Panc1 (cell line): ENCODE measurements at regions not wholly inside any gene's neighbourhood (a gene's known extent, or its start where the extent isn't known, plus 50 kb on each side); places are given as distances from the start of the nearest gene placed in this dataset.

Experiments used
- ATAC-seq: fragments of 200-7000 bp; cut with Tn5 transposase; 2 replicates; pipeline ENCODE4 v1.9.1; 2020; ENCODE audit warnings: mild to moderate bottlenecking, moderate library complexity
- BruUV-seq: library from RNA; stranded (reverse); fragments of 400-500 nt; replicated peaks from 2 replicates; lab custom pipeline; 2021; lab: Mats Ljungman, UMichigan
- CTCF ChIA-PET: fragments of 300-600 bp; sonication (Branson Sonifier 250); formaldehyde crosslinking; loops from one replicate; lab custom pipeline; 2022; ENCODE audit warnings: antibody characterized with exemption; lab: Charles Lee
- POLR2A ChIA-PET: fragments of 300-600 bp; sonication (Branson Sonifier 250); formaldehyde crosslinking; loops from one replicate; lab custom pipeline; 2022; ENCODE audit warnings: antibody characterized with exemption; lab: Charles Lee
- DNase-seq: peaks from one replicate; pipeline ENCODE4 v3.0.0-alpha.2; 2010; ENCODE audit warnings: low read depth, low spot score
- H3K27ac ChIP-seq: 2 replicates; pipeline ENCODE4 v1.5.1; 2011; ENCODE audit warnings: mild to moderate bottlenecking, low read length, inconsistent platforms
- H3K27me3 ChIP-seq: fragments of 200-500 bp; sonication (Bioruptor generic); 2 replicates; pipeline ENCODE4 v1.6.0; 2014; ENCODE audit warnings: low read length, inconsistent platforms; ENCODE audit not compliant: control insufficient read depth, insufficient read depth
- H3K36me3 ChIP-seq: fragments of 200-500 bp; sonication (Bioruptor generic); 2 replicates; pipeline ENCODE4 v1.5.1; 2014; ENCODE audit warnings: inconsistent platforms, mild to moderate bottlenecking, low read length, moderate library complexity; ENCODE audit not compliant: control insufficient read depth, insufficient read depth
- H3K4me1 ChIP-seq: 2 replicates; pipeline ENCODE4 v1.5.1; 2011; ENCODE audit warnings: inconsistent platforms, mild to moderate bottlenecking, low read length, moderate library complexity; ENCODE audit not compliant: control insufficient read depth, insufficient read depth
- H3K4me3 ChIP-seq, 2 experiments: 2 replicates each; pipeline ENCODE4 v1.5.1; 2011 to 2012; ENCODE audit warnings: low read depth in 2 of 2, low read length in 2 of 2, mild to moderate bottlenecking in 2 of 2, inconsistent platforms in 1 of 2, moderate library complexity in 1 of 2
- H3K9me3 ChIP-seq: fragments of 200-500 bp; sonication (Bioruptor generic); 2 replicates; pipeline ENCODE4 v1.5.1; 2014; ENCODE audit warnings: low read depth, mild to moderate bottlenecking, inconsistent platforms, low read length, moderate library complexity; ENCODE audit not compliant: control insufficient read depth, insufficient read depth
- POLR2AphosphoS5 ChIP-seq: IDR thresholded peaks from 2 replicates; pipeline ENCODE4 v1.6.1; 2012; ENCODE audit warnings: mild to moderate bottlenecking, low read depth, low read length, moderate library complexity
- SIN3A ChIP-seq: IDR thresholded peaks from 2 replicates; pipeline ENCODE4 v1.6.1; 2012; ENCODE audit warnings: low read depth, mild to moderate bottlenecking, low read length, moderate library complexity, borderline replicate concordance; ENCODE audit not compliant: insufficient read depth
- TCF7L2 ChIP-seq: IDR thresholded peaks from 2 replicates; pipeline ENCODE4 v1.6.1; 2011; ENCODE audit warnings: mild to moderate bottlenecking, low read depth, low read length, inconsistent platforms
- in situ Hi-C: cut with HindIII; loops from 2 replicates; pipeline ENCODE4 v1.10.0; 2016; ENCODE audit warnings: low sequenced_read_pairs, low pct_unique_long_range_greater_than_20kb
- intact Hi-C: fragments of 100-400 bp; cut with micrococcal nuclease; formaldehyde crosslinking; loops from one replicate; pipeline ENCODE4 v1.10.0; 2022; ENCODE audit not compliant: unreplicated experiment
- TF ChIP-seq, protein P1 (sequence below), 2 experiments: IDR thresholded peaks; 2 replicates each; pipeline ENCODE4 v1.6.1; 2011 to 2012; ENCODE audit warnings: low read depth in 2 of 2, control low read depth in 1 of 2, low read length in 1 of 2, mild to moderate bottlenecking in 1 of 2, moderate library complexity in 1 of 2; ENCODE audit not compliant: insufficient read depth in 1 of 2
- TF ChIP-seq, protein P2 (sequence below): fragments of 450-650 bp; IDR thresholded peaks from 2 replicates; pipeline ENCODE4 v1.5.1; 2017; ENCODE audit warnings: mild to moderate bottlenecking

DNA sequence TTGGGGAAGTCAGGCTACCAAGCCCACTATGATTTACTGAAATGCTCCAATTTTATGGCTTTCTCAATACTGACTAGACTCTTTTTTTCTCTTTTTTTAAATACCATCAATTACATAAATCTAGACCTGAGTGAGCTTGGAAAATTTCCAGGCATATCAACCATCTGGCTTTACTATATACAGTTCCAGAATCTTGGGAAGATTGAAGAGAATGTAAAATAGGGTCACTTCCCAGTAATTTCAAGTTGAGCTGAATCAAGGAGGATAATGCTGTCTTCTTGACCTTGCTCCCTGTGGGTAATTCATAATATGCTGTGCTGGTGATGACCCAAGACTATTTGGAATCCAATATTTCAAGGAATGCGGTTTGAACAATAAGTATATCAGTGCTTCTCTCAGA lies 108.1 kb downstream of the MAP3K21 start:
- TF ChIP-seq, protein P1, sequence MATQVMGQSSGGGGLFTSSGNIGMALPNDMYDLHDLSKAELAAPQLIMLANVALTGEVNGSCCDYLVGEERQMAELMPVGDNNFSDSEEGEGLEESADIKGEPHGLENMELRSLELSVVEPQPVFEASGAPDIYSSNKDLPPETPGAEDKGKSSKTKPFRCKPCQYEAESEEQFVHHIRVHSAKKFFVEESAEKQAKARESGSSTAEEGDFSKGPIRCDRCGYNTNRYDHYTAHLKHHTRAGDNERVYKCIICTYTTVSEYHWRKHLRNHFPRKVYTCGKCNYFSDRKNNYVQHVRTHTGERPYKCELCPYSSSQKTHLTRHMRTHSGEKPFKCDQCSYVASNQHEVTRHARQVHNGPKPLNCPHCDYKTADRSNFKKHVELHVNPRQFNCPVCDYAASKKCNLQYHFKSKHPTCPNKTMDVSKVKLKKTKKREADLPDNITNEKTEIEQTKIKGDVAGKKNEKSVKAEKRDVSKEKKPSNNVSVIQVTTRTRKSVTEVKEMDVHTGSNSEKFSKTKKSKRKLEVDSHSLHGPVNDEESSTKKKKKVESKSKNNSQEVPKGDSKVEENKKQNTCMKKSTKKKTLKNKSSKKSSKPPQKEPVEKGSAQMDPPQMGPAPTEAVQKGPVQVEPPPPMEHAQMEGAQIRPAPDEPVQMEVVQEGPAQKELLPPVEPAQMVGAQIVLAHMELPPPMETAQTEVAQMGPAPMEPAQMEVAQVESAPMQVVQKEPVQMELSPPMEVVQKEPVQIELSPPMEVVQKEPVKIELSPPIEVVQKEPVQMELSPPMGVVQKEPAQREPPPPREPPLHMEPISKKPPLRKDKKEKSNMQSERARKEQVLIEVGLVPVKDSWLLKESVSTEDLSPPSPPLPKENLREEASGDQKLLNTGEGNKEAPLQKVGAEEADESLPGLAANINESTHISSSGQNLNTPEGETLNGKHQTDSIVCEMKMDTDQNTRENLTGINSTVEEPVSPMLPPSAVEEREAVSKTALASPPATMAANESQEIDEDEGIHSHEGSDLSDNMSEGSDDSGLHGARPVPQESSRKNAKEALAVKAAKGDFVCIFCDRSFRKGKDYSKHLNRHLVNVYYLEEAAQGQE (IDR thresholded peaks at IDR 0.05; ENCODE audit: insufficient read depth in 1 of 2, low read depth in 2 of 2, low read length in 1 of 2) = no peak
- TF ChIP-seq POLR2AphosphoS5 (no peak), TCF7L2 (no peak), SIN3A (no peak)
- TF ChIP-seq, protein P2, sequence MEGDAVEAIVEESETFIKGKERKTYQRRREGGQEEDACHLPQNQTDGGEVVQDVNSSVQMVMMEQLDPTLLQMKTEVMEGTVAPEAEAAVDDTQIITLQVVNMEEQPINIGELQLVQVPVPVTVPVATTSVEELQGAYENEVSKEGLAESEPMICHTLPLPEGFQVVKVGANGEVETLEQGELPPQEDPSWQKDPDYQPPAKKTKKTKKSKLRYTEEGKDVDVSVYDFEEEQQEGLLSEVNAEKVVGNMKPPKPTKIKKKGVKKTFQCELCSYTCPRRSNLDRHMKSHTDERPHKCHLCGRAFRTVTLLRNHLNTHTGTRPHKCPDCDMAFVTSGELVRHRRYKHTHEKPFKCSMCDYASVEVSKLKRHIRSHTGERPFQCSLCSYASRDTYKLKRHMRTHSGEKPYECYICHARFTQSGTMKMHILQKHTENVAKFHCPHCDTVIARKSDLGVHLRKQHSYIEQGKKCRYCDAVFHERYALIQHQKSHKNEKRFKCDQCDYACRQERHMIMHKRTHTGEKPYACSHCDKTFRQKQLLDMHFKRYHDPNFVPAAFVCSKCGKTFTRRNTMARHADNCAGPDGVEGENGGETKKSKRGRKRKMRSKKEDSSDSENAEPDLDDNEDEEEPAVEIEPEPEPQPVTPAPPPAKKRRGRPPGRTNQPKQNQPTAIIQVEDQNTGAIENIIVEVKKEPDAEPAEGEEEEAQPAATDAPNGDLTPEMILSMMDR = no peak
- Histone ChIP-seq H3K27ac (no peak overlapping the region), H3K9me3 (no peaks in the 10 kb centered on the region), H3K27me3 (peaks cover 6% of the 10 kb centered on the region; the same call in 1 of the 2 replicates), H3K4me3 (no peak overlapping the region), H3K4me1 (no peaks in the 10 kb centered on the region), H3K36me3 (no peaks in the 10 kb centered on the region)
- ChIA-PET CTCF (no interaction called here), POLR2A (no interaction called here)
- no peak for ATAC-seq
- intact Hi-C loops (no loop called here), in situ Hi-C loops (no loop called here)
- DNase-seq = no peak
- BruUV-seq = no TSS peak

DNA sequence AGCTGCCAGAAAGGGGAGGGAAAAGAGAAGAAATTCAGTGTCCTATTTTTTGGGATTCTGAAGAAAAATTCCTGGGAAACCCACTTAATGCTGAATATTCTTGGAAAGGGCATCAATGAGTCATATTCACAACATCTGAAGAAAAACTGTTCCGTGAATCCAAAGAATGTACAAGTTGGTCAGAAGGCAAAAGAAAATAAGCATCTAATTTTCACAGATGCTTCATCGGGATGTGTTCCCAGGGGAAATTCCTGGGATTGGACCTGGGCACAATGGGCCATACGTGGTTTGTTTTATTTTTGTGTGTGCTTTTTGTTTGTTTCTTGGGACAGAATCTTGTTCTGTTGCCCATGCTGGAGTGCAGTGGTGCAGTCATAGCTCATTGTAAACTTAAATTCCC lies 112.2 kb downstream of the MAP3K21 start:
- DNase-seq (no peak), ATAC-seq (no peak)
- intact Hi-C loops = loop anchor here (2.0 to 5.0 kb wide), 3 partner anchors 351 to 627 kb away; no protein-coding TSS in a partner anchor
- in situ Hi-C loops = no loop called here
- Histone ChIP-seq H3K9me3 (no peaks in the 10 kb centered on the region), H3K4me1 (no peaks in the 10 kb centered on the region), H3K27ac (no peak overlapping the region), H3K27me3 (peaks cover 10% of the 10 kb centered on the region; the same call in 1 of the 2 replicates), H3K4me3 (no peak overlapping the region), H3K36me3 (no peaks in the 10 kb centered on the region)
- BruUV-seq = no TSS peak
- CTCF ChIA-PET = no interaction called here
- no peak for TF ChIP-seq SIN3A
- TF ChIP-seq, protein P2 = no peak
- POLR2A ChIA-PET = no interaction called here
